ENCODE measurements at regions not wholly inside any gene's neighbourhood (a gene's known extent, or its start where the extent isn't known, plus 50 kb on each side); places are given as distances from the start of the nearest gene placed in this dataset.

GRCh38 chr18:23356424-23356823 is 96.7 kb upstream of the RIOK3 start:
- TF ChIP-seq ZFP36 (IDR thresholded peaks at IDR 0.05; ENCODE audit: low read depth, low read length, partially characterized antibody): no peak
- no peak for TF ChIP-seq YBX1 (IDR thresholded peaks at IDR 0.05)
- no peak for TF ChIP-seq EHMT2 (IDR thresholded peaks at IDR 0.05)
- no peak for TF ChIP-seq TAL1 (IDR thresholded peaks at IDR 0.05)
- no peak for TF ChIP-seq EZH2 (IDR thresholded peaks at IDR 0.05; ENCODE audit: borderline replicate concordance, low read depth, low read length)
- no peak for TF ChIP-seq LCOR (CRISPR knock-in tag; IDR thresholded peaks at IDR 0.05)
- TF ChIP-seq YY1 (IDR thresholded peaks at IDR 0.05; ENCODE audit: borderline replicate concordance in 1 of 3, control insufficient read depth in 1 of 3, extremely low read depth in 1 of 3, insufficient read depth in 3 of 3, insufficient read length in 1 of 3, insufficient replicate concordance in 2 of 3, low read depth in 1 of 3, low read length in 2 of 3): no peak
- TF ChIP-seq, protein P1, sequence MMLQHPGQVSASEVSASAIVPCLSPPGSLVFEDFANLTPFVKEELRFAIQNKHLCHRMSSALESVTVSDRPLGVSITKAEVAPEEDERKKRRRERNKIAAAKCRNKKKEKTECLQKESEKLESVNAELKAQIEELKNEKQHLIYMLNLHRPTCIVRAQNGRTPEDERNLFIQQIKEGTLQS (IDR thresholded peaks at IDR 0.05): no peak
- TF ChIP-seq, protein P1 (CRISPR knock-in tag; conservative IDR thresholded peaks at IDR 0.05): no peak
- no peak for TF ChIP-seq ZNF609 (CRISPR knock-in tag; IDR thresholded peaks at IDR 0.05; ENCODE audit: borderline replicate concordance)
- no peak for TF ChIP-seq TCFL5 (CRISPR knock-in tag; conservative IDR thresholded peaks at IDR 0.05)
- TF ChIP-seq ZZZ3 (IDR thresholded peaks at IDR 0.05): no peak
- TF ChIP-seq MAX (CRISPR knock-in tag; IDR thresholded peaks at IDR 0.05): no peak
- TF ChIP-seq CHD2 (IDR thresholded peaks at IDR 0.05; ENCODE audit: low read depth, low read length): no peak

Data from K562 (cell line).